ENCODE measurements at regions not wholly inside any gene's neighbourhood (a gene's known extent, or its start where the extent isn't known, plus 50 kb on each side); places are given as distances from the start of the nearest gene placed in this dataset.

- no peak for TF ChIP-seq CHD7 (IDR thresholded peaks at IDR 0.05; ENCODE audit: insufficient replicate concordance, low read length)
- no peak for TF ChIP-seq CHD2 (IDR thresholded peaks at IDR 0.05; ENCODE audit: low read length)
- TF ChIP-seq TBP (IDR thresholded peaks at IDR 0.05; ENCODE audit: low read depth, low read length), result no peak
- TF ChIP-seq FOSL1 (IDR thresholded peaks at IDR 0.05; ENCODE audit: insufficient read depth, low read depth, low read length), result no peak
- TF ChIP-seq SP2 (IDR thresholded peaks at IDR 0.05; ENCODE audit: low read length), result no peak
Observed at GRCh38 chr2:173761603-173762119, 203.5 kb downstream of the SP3 start (continued).
